Lower leg skin (tissue), 4 donors: ENCODE measurements at regions not wholly inside any gene's neighbourhood (a gene's known extent, or its start where the extent isn't known, plus 50 kb on each side); places are given as distances from the start of the nearest gene placed in this dataset.

Experiments used
- DNase-seq, 2 donors: peaks; one replicate each; pipeline ENCODE4 v3.0.0-alpha.2; 2019; ENCODE audit warnings: low spot score in 2 of 2
- H3K4me3 ChIP-seq: fragments of 200-600 bp; sonication (generic); 2 replicates; pipeline ENCODE4 v1.5.1; 2017; ENCODE audit warnings: mild to moderate bottlenecking, low read depth; ENCODE audit not compliant: poor library complexity, severe bottlenecking
- CTCF ChIP-seq, 3 donors: fragments of 450-650 bp; IDR thresholded peaks; one replicate each; pipeline ENCODE4 v1.5.1; 2016; ENCODE audit warnings: antibody characterized with exemption in 3 of 3, mild to moderate bottlenecking in 3 of 3, moderate library complexity in 2 of 3
- POLR2A ChIP-seq, 2 donors: fragments of 450-650 bp; IDR thresholded peaks; one replicate each; pipeline ENCODE4 v1.6.1; 2016 to 2017; ENCODE audit warnings: antibody characterized with exemption in 2 of 2, mild to moderate bottlenecking in 1 of 2, moderate library complexity in 1 of 2
- WGBS, 2 donors: methylation state at CpG; one replicate each; pipeline ENCODE4 v1.1.5; 2018; 5-methylcytosine and 5-hydroxymethylcytosine counted together
- intact Hi-C: fragments of 100-400 bp; cut with DNase I; formaldehyde crosslinking; loops from one replicate; pipeline ENCODE4 v1.15.0; 2023; ENCODE audit warnings: low total_unique reads

- intact Hi-C loops, result no loop called here
- no peak overlapping the region for H3K4me3 ChIP-seq
- no peak for DNase-seq
- TF ChIP-seq POLR2A (IDR thresholded peaks at IDR 0.05) (no peak), CTCF (IDR thresholded peaks at IDR 0.05) (no peak)
Measured at GRCh38 chr4:32572366-32572765, 1852.2 kb downstream of the PCDH7 start.

GRCh38 chr4:32574803-32575202, 1854.6 kb downstream of the PCDH7 start:
- DNase-seq, result no peak
- TF ChIP-seq POLR2A (IDR thresholded peaks at IDR 0.05), result no peak
- TF ChIP-seq CTCF (IDR thresholded peaks at IDR 0.05), result no peak
- WGBS, 2 donors, result 81 to 83% methylated on average over 1 of the region's 1 CpG
- H3K4me3 ChIP-seq, result no peak overlapping the region
- intact Hi-C loops, result no loop called here

GRCh38 chr4:32589097-32589496, 1868.9 kb downstream of the PCDH7 start:
- no peak for DNase-seq
- intact Hi-C loops, result no loop called here
- no peak overlapping the region for H3K4me3 ChIP-seq
- WGBS, 2 donors, result 26 to 37% methylated on average over 2 of the region's 2 CpGs
- no peak for TF ChIP-seq CTCF (IDR thresholded peaks at IDR 0.05)
- no peak for TF ChIP-seq POLR2A (IDR thresholded peaks at IDR 0.05)

- no peak for DNase-seq
- TF ChIP-seq CTCF (IDR thresholded peaks at IDR 0.05) (no peak), POLR2A (IDR thresholded peaks at IDR 0.05) (no peak)
- WGBS, 2 donors, result 61 to 73% methylated on average over 2 of the region's 2 CpGs
- H3K4me3 ChIP-seq, result no peak overlapping the region
- intact Hi-C loops, result no loop called here
Measured at GRCh38 chr4:32589853-32590252, 1869.7 kb downstream of the PCDH7 start.

GRCh38 chr4:32597354-32597753, 1877.2 kb downstream of the PCDH7 start:
- no peak for DNase-seq
- 78 to 91% methylated on average over 1 of the region's 1 CpG for WGBS, 2 donors
- intact Hi-C loops, result no loop called here
- no peak overlapping the region for H3K4me3 ChIP-seq
- no peak for TF ChIP-seq POLR2A (IDR thresholded peaks at IDR 0.05)
- no peak for TF ChIP-seq CTCF (IDR thresholded peaks at IDR 0.05)

GRCh38 chr4:32601848-32602247, 1881.7 kb downstream of the PCDH7 start:
- TF ChIP-seq CTCF (IDR thresholded peaks at IDR 0.05) (no peak), POLR2A (IDR thresholded peaks at IDR 0.05) (no peak)
- no peak overlapping the region for H3K4me3 ChIP-seq
- intact Hi-C loops, result no loop called here
- no peak for DNase-seq
- WGBS, 2 donors, result 47 to 70% methylated on average over 3 of the region's 3 CpGs
